Small intestine (tissue), 7 donors: ENCODE measurements at regions not wholly inside any gene's neighbourhood (a gene's known extent, or its start where the extent isn't known, plus 50 kb on each side); places are given as distances from the start of the nearest gene placed in this dataset.
"Not testable (repeated sequence)": the region's sequence is repeated elsewhere in the genome, so short reads cannot be mapped to it uniquely, and the experiment has no call there.

Source experiments
- DNase-seq, 2 donors: peaks; one replicate each; pipeline versions ENCODE4 v3.0.0 to v3.0.0-alpha.2; 2013
- FAIRE-seq: peaks from 2 replicates; lab custom pipeline; 2012; peaks lifted over from hg19 to GRCh38; lab: Jason Lieb, UNC
- H3K27ac ChIP-seq, 3 donors: one replicate each; pipeline ENCODE4 v1.5.1; 2013; ENCODE audit warnings: low read length in 2 of 3, mild to moderate bottlenecking in 2 of 3, control low read depth in 1 of 3, inconsistent platforms in 1 of 3, low read depth in 1 of 3, moderate library complexity in 1 of 3
- H3K27me3 ChIP-seq, 3 donors: one replicate each; pipeline ENCODE4 v1.6.1; 2013; ENCODE audit warnings: low read length in 3 of 3, inconsistent platforms in 1 of 3; ENCODE audit not compliant: control insufficient read depth in 3 of 3, insufficient read depth in 3 of 3
- H3K36me3 ChIP-seq, 3 donors: one replicate each; pipeline ENCODE4 v1.6.1; 2013; ENCODE audit warnings: low read length in 3 of 3, inconsistent platforms in 1 of 3, low read depth in 1 of 3, mild to moderate bottlenecking in 1 of 3, moderate library complexity in 1 of 3; ENCODE audit not compliant: control insufficient read depth in 3 of 3, insufficient read depth in 2 of 3
- H3K4me1 ChIP-seq, 3 donors: one replicate each; pipeline ENCODE4 v1.6.1; 2013; ENCODE audit warnings: low read length in 2 of 3, inconsistent platforms in 1 of 3, low read depth in 1 of 3, mild to moderate bottlenecking in 1 of 3, moderate library complexity in 1 of 3; ENCODE audit not compliant: control insufficient read depth in 3 of 3, insufficient read depth in 2 of 3
- H3K4me3 ChIP-seq, 3 donors: one replicate each; pipeline ENCODE4 v1.5.1; 2013; ENCODE audit warnings: low read length in 3 of 3, control low read depth in 1 of 3, inconsistent platforms in 1 of 3, low read depth in 1 of 3, mild to moderate bottlenecking in 1 of 3, moderate library complexity in 1 of 3
- H3K9me3 ChIP-seq, 2 donors: one replicate each; pipeline ENCODE4 v1.6.1; 2013; ENCODE audit warnings: low read depth in 1 of 2, low read length in 1 of 2; ENCODE audit not compliant: control insufficient read depth in 2 of 2, insufficient read depth in 1 of 2
- WGBS, 3 donors: extraction: QIAGEN DNeasy Blood & Tissue Kit; methylation state at CpG; one replicate each; pipeline ENCODE4 v1.1.7; 2013; 5-methylcytosine and 5-hydroxymethylcytosine counted together
- donor health status: healthy with polysubstance abuse.
- donor health status: control.
- donor health status: control.
- donor health status: Bipolar disorder and iron deficiency.
- donor health status: healthy.

DNA sequence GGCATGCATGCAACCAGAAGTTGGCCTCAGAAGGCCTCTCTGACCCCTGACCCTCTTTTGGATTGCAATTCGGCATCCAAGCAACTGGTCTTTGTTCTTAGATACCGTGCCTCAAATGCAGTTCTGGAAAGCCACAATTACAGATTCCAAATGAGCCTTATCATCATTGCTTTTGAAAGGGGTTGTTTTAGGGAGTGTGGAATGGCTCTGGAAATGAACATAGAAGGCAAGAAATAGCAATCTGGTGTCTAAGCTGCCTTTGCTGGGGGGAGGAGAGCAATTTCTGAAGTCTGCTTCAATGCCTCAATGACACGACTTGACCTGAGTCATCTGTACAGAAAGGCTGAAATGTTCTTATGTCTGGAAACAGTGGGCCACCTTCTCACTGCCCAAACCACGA lies 250.1 kb downstream of the NUAK1 start:
- 47 to 58% (median 57%) methylated on average over 4 of the region's 4 CpGs for WGBS, 3 donors
- H3K4me3 ChIP-seq: no peak overlapping the region
- no peaks in the 10 kb centered on the region for H3K36me3 ChIP-seq
- DNase-seq (no peak), FAIRE-seq (no peak)
- H3K4me1 ChIP-seq: no peaks in the 10 kb centered on the region
- H3K27ac ChIP-seq: no peak overlapping the region
- H3K27me3 ChIP-seq: no peaks in the 10 kb centered on the region
- no peaks in the 10 kb centered on the region for H3K9me3 ChIP-seq

DNA sequence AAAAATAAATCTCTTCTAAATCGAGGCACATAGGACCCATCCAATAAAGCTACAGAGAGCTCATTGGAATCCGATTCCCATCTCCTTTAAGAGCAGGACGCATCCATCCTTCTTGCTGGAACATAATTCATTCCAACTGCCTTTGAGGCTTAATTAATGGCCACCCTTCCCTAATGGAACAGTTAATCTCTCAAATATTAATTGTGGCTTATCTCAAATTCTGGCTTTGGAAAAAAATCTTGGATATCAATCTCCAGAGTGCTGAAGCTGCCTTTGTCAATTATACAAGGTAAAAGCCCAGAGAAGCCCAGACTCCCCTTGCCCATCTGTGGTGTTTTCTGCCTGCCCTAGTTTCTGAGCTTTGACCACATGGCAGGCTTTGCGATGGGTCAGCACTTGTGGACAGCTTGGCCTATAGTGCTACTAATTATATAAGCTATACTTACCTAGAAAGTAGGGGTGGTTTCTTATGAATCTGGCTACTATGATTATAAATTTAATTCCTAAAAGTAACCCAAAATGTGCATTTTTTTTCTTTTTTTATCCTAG lies 246.3 kb downstream of the NUAK1 start:
- Histone ChIP-seq H3K27me3 (no peaks in the 10 kb centered on the region), H3K4me1 (no peaks in the 10 kb centered on the region), H3K36me3 (no peaks in the 10 kb centered on the region), H3K9me3 (peaks cover 0 to 2% of the 10 kb centered on the region in 2 donors), H3K4me3 (no peak overlapping the region), H3K27ac (no peak overlapping the region)
- FAIRE-seq: no peak
- 72 to 85% (median 84%) methylated on average over 4 of the region's 4 CpGs for WGBS, 3 donors
- DNase-seq: no peak

DNA sequence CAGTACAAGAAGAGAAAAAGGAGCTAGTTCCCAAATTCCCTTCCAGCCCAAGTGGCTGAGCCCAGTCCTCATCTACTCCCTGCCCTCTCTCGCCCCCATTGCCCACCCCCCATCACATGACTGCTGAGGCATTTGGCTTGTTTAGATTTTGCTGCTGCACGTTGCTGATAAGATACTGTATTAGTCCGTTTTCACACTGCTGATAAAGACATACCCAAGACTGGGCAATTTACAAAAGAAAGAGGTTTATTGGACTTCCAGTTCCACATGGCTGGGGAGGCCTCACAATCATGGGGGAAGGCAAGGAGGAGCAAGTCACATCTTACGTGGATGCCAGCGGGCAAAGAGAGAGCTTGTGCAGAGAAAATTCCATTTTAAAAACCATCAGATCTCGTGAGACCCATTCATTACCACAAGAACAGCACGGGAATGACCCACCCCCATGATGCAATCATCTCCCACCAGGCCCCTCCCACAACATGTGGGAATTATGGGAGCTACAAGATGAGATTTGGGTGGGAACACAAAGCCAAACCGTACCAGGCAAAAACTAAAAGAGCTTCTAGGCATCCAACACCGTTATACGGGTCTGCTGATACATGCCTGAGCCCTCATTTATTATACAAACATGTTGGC lies 243.4 kb downstream of the NUAK1 start:
- not testable (repeated sequence) for H3K36me3 ChIP-seq, FAIRE-seq, DNase-seq, H3K27me3 ChIP-seq, H3K4me3 ChIP-seq, H3K4me1 ChIP-seq, H3K9me3 ChIP-seq, H3K27ac ChIP-seq
- WGBS, 3 donors: 61 to 74% (median 63%) methylated on average over 10 of the region's 10 CpGs

- Histone ChIP-seq H3K27me3 (no peaks in the 10 kb centered on the region), H3K4me1 (no peaks in the 10 kb centered on the region), H3K36me3 (no peaks in the 10 kb centered on the region), H3K9me3 (peaks cover 0 to 2% of the 10 kb centered on the region in 2 donors), H3K27ac (no peak overlapping the region), H3K4me3 (no peak overlapping the region)
- DNase-seq (no peak), FAIRE-seq (no peak)
- WGBS, 3 donors: 21 to 48% (median 33%) methylated on average over 1 of the region's 1 CpG
These were observed 241.4 kb downstream of the NUAK1 start for GRCh38 chr12:105897311-105897725.

DNA sequence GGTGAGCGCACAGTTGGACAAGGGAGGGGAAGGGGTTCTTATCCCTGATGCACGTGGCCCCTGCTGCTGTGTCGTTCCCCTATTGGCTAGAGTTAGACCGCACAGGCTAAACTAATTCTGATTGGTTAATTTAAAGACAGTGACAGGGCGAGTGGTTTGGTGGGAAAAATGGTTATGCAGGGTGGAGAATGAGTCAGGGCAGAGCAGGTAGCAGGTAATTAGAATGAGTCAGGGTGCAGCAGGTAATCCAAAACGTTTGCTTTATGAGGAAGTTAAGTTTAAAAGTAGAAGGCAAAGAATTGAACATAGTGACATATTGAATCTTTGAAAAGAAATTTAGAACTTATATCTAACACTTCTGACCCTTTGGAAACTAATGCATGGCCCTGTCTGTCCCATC lies 240.5 kb downstream of the NUAK1 start:
- not testable (repeated sequence) for H3K27ac ChIP-seq, H3K36me3 ChIP-seq, H3K9me3 ChIP-seq, H3K27me3 ChIP-seq, H3K4me1 ChIP-seq, FAIRE-seq, DNase-seq, H3K4me3 ChIP-seq
- WGBS, 3 donors: 54 to 77% (median 59%) methylated on average over 6 of the region's 6 CpGs

DNA sequence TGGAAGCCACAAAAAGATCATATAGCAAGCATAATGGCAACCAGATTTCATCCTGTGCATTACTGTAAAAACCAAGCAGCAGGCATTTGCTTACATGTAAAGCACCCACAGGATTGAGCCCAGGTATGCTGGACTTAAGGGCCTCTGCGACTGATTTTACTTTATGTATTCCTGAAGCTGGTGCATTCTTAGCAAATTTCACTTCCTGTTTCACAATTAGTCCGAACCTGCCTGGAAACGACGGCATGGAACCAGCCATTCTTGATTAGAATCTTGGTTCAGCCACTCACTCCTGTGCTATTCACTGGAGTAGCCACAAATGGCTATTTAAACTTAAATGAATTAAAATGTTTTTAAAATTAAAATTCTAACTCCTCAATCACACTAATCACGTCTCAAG lies 239.2 kb downstream of the NUAK1 start:
- Histone ChIP-seq H3K4me3 (no peak overlapping the region), H3K9me3 (peaks cover 0 to 2% of the 10 kb centered on the region in 2 donors), H3K36me3 (no peaks in the 10 kb centered on the region), H3K4me1 (no peaks in the 10 kb centered on the region), H3K27ac (no peak overlapping the region), H3K27me3 (peaks cover 0 to 3% (median 0%) of the 10 kb centered on the region in 3 donors)
- FAIRE-seq (no peak), DNase-seq (no peak)
- WGBS, 3 donors: 58 to 67% (median 65%) methylated on average over 5 of the region's 5 CpGs

- H3K27ac ChIP-seq: no peak overlapping the region
- H3K36me3 ChIP-seq: no peaks in the 10 kb centered on the region
- FAIRE-seq (no peak), DNase-seq (no peak)
- no peak overlapping the region for H3K4me3 ChIP-seq
- 24 to 62% (median 36%) methylated on average over 1 of the region's 1 CpG for WGBS, 3 donors
- peaks cover 0 to 3% (median 0%) of the 10 kb centered on the region in 3 donors for H3K27me3 ChIP-seq
- no peaks in the 10 kb centered on the region for H3K9me3 ChIP-seq
- H3K4me1 ChIP-seq: no peaks in the 10 kb centered on the region
These were observed 232.2 kb downstream of the NUAK1 start for GRCh38 chr12:105906561-105906960.

GRCh38 chr12:105907982-105908381 lies 230.8 kb downstream of the NUAK1 start:
- Histone ChIP-seq H3K4me1 (no peaks in the 10 kb centered on the region), H3K27ac (no peak overlapping the region), H3K9me3 (peaks cover 0 to 3% of the 10 kb centered on the region in 2 donors), H3K4me3 (no peak overlapping the region), H3K36me3 (no peaks in the 10 kb centered on the region), H3K27me3 (no peaks in the 10 kb centered on the region)
- DNase-seq (no peak), FAIRE-seq (no peak)
- WGBS, 3 donors: 69 to 81% (median 73%) methylated on average over 2 of the region's 2 CpGs

DNA sequence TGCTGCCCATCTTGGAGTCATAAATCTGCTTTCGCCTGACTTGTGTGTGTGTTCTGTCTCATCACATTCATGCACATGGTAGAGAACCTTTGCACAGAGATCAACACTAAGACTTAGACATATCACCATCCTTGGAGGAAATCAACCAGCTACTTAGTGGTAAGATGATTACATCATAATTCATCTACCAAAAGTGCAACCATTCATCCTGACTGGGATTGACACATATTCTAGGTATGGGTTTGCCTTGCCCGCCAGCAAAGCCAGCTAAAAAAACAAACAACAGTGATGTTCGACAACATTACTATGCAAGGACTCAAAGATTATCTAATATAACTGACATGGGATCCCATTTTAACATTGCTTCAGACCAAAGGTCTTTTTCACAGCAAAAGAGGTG lies 228.7 kb downstream of the NUAK1 start:
- H3K4me3 ChIP-seq: no peak overlapping the region
- no peaks in the 10 kb centered on the region for H3K27me3 ChIP-seq
- H3K27ac ChIP-seq: no peak overlapping the region
- no peaks in the 10 kb centered on the region for H3K4me1 ChIP-seq
- no peaks in the 10 kb centered on the region for H3K36me3 ChIP-seq
- no peak for FAIRE-seq
- DNase-seq: no peak
- WGBS, 3 donors: 91 to 93% (median 91%) methylated on average over 3 of the region's 3 CpGs
- H3K9me3 ChIP-seq: peaks cover 0 to 3% of the 10 kb centered on the region in 2 donors
